Spinal cord (tissue), 9 donors: ENCODE measurements at regions not wholly inside any gene's neighbourhood (a gene's known extent, or its start where the extent isn't known, plus 50 kb on each side); places are given as distances from the start of the nearest gene placed in this dataset.

Source experiments
- DNase-seq, 6 donors: peaks; one replicate each; pipeline versions ENCODE4 v3.0.0 to v3.0.0-alpha.2; 2013 to 2015; ENCODE audit warnings: low spot score in 6 of 6, low read depth in 4 of 6
- H3K27ac ChIP-seq: one replicate; pipeline ENCODE4 v1.5.1; 2013; ENCODE audit warnings: low read depth, low read length, control low read depth
- H3K27me3 ChIP-seq: one replicate; pipeline ENCODE4 v1.6.1; 2013; ENCODE audit warnings: low read length; ENCODE audit not compliant: control insufficient read depth, insufficient read depth
- H3K36me3 ChIP-seq: one replicate; pipeline ENCODE4 v1.6.1; 2013; ENCODE audit warnings: low read length; ENCODE audit not compliant: control insufficient read depth, insufficient read depth
- H3K4me1 ChIP-seq: one replicate; pipeline ENCODE4 v1.6.1; 2013; ENCODE audit warnings: low read length; ENCODE audit not compliant: control insufficient read depth, insufficient read depth
- H3K4me3 ChIP-seq: one replicate; pipeline ENCODE4 v1.5.1; 2013; ENCODE audit warnings: low read depth, low read length, control low read depth
- H3K9me3 ChIP-seq: one replicate; pipeline ENCODE4 v1.6.1; 2013; ENCODE audit warnings: low read length; ENCODE audit not compliant: control insufficient read depth, insufficient read depth
- WGBS: methylation state at CpG from one replicate; pipeline ENCODE4 v1.1.5; 2013; ENCODE audit warnings: missing lambda C conversion rate; ENCODE audit not compliant: insufficient coverage; 5-methylcytosine and 5-hydroxymethylcytosine counted together
- donor health status: healthy.

- no peaks in the 10 kb centered on the region for H3K27me3 ChIP-seq
- no peak overlapping the region for H3K27ac ChIP-seq
- no peaks in the 10 kb centered on the region for H3K4me1 ChIP-seq
- no peak overlapping the region for H3K4me3 ChIP-seq
- H3K36me3 ChIP-seq = no peaks in the 10 kb centered on the region
- H3K9me3 ChIP-seq = peaks cover 5% of the 10 kb centered on the region
- WGBS = 22% methylated on average over 1 of the region's 1 CpG
- no peak for DNase-seq
These were observed 112.4 kb upstream of the RAI14 start for GRCh38 chr5:34543687-34544086.

GRCh38 chr5:34544403-34544802, 111.7 kb upstream of the RAI14 start:
- H3K9me3 ChIP-seq = peaks cover 5% of the 10 kb centered on the region
- H3K27me3 ChIP-seq = no peaks in the 10 kb centered on the region
- no peak overlapping the region for H3K4me3 ChIP-seq
- WGBS = no CpG with 5 or more reads among the region's 1 CpG
- no peaks in the 10 kb centered on the region for H3K36me3 ChIP-seq
- no peak for DNase-seq
- no peaks in the 10 kb centered on the region for H3K4me1 ChIP-seq
- H3K27ac ChIP-seq = no peak overlapping the region

GRCh38 chr5:34545164-34545563, 111.0 kb upstream of the RAI14 start:
- Histone ChIP-seq H3K9me3 (peaks cover 5% of the 10 kb centered on the region), H3K4me3 (no peak overlapping the region), H3K4me1 (no peaks in the 10 kb centered on the region), H3K27ac (no peak overlapping the region), H3K36me3 (no peaks in the 10 kb centered on the region), H3K27me3 (no peaks in the 10 kb centered on the region)
- 0% methylated on average over 1 of the region's 3 CpGs for WGBS
- DNase-seq = no peak

- H3K36me3 ChIP-seq = no peaks in the 10 kb centered on the region
- H3K27me3 ChIP-seq = no peaks in the 10 kb centered on the region
- no peak overlapping the region for H3K27ac ChIP-seq
- no peak overlapping the region for H3K4me3 ChIP-seq
- H3K9me3 ChIP-seq = peaks cover 5% of the 10 kb centered on the region
- no peak for DNase-seq
- WGBS = 80% methylated on average over 2 of the region's 2 CpGs
- H3K4me1 ChIP-seq = no peaks in the 10 kb centered on the region
These were observed 110.5 kb upstream of the RAI14 start for GRCh38 chr5:34545626-34546025.

GRCh38 chr5:34547300-34548085, 108.6 kb upstream of the RAI14 start:
- peaks cover 5% of the 10 kb centered on the region for H3K9me3 ChIP-seq
- H3K36me3 ChIP-seq = no peaks in the 10 kb centered on the region
- WGBS = 100% methylated on average over 2 of the region's 2 CpGs
- H3K4me3 ChIP-seq = no peak overlapping the region
- H3K27me3 ChIP-seq = no peaks in the 10 kb centered on the region
- peaks cover 3% of the 10 kb centered on the region for H3K4me1 ChIP-seq
- DNase-seq = no peak
- H3K27ac ChIP-seq = no peak overlapping the region

GRCh38 chr5:34548086-34548403, 108.1 kb upstream of the RAI14 start:
- H3K27ac ChIP-seq = no peak overlapping the region
- H3K36me3 ChIP-seq = no peaks in the 10 kb centered on the region
- no peaks in the 10 kb centered on the region for H3K27me3 ChIP-seq
- 40% methylated on average over 1 of the region's 1 CpG for WGBS
- H3K9me3 ChIP-seq = peaks cover 5% of the 10 kb centered on the region
- H3K4me3 ChIP-seq = no peak overlapping the region
- DNase-seq = no peak
- peaks cover 3% of the 10 kb centered on the region for H3K4me1 ChIP-seq

GRCh38 chr5:34550247-34550646, 105.9 kb upstream of the RAI14 start:
- DNase-seq = peak in 1 of 6 donors; percentile 31
- Histone ChIP-seq H3K9me3 (peaks cover 3% of the 10 kb centered on the region), H3K4me3 (no peak overlapping the region), H3K27ac (no peak overlapping the region), H3K4me1 (peaks cover 3% of the 10 kb centered on the region), H3K36me3 (no peaks in the 10 kb centered on the region), H3K27me3 (no peaks in the 10 kb centered on the region)
- WGBS = no CpG with 5 or more reads among the region's 2 CpGs

GRCh38 chr5:34550964-34551363, 105.2 kb upstream of the RAI14 start:
- H3K4me1 ChIP-seq = peaks cover 3% of the 10 kb centered on the region
- no peak overlapping the region for H3K4me3 ChIP-seq
- no peak overlapping the region for H3K27ac ChIP-seq
- no peak for DNase-seq
- no peaks in the 10 kb centered on the region for H3K27me3 ChIP-seq
- WGBS = no CpG with 5 or more reads among the region's 3 CpGs
- H3K9me3 ChIP-seq = peaks cover 3% of the 10 kb centered on the region
- no peaks in the 10 kb centered on the region for H3K36me3 ChIP-seq

- H3K9me3 ChIP-seq = no peaks in the 10 kb centered on the region
- peaks cover 3% of the 10 kb centered on the region for H3K4me1 ChIP-seq
- no peak overlapping the region for H3K4me3 ChIP-seq
- no peaks in the 10 kb centered on the region for H3K36me3 ChIP-seq
- DNase-seq = peak in 2 of 6 donors; percentile 62 to 95
- WGBS = 35% methylated on average over 2 of the region's 4 CpGs
- H3K27ac ChIP-seq = no peak overlapping the region
- no peaks in the 10 kb centered on the region for H3K27me3 ChIP-seq
These were observed 104.2 kb upstream of the RAI14 start for GRCh38 chr5:34551911-34552433.

- no peaks in the 10 kb centered on the region for H3K9me3 ChIP-seq
- 71% methylated on average over 1 of the region's 3 CpGs for WGBS
- H3K4me1 ChIP-seq = peaks cover 3% of the 10 kb centered on the region
- no peaks in the 10 kb centered on the region for H3K27me3 ChIP-seq
- no peak for DNase-seq
- H3K27ac ChIP-seq = no peak overlapping the region
- H3K4me3 ChIP-seq = no peak overlapping the region
- no peaks in the 10 kb centered on the region for H3K36me3 ChIP-seq
These were observed 103.4 kb upstream of the RAI14 start for GRCh38 chr5:34552686-34553085.
